ENCODE measurements at regions not wholly inside any gene's neighbourhood (a gene's known extent, or its start where the extent isn't known, plus 50 kb on each side); places are given as distances from the start of the nearest gene placed in this dataset.

DNA sequence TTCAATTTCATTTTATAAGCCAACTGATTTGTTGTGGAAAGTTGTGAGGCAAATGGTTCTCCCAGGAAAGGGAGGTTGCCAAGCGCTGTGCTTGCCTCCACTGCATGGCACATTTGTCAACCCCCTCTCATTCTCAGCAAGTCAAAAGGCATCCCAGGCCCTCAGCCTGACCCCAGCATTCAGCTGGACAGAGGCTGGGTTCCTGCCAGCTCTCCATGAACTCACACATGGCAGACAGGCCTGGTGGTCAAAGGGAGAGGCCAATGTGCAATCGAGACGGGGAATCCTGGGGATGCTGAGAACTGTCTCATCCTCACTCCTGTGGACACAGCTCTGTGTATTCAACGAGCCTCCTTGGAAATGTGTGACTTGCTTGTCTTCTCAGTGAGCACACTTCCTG lies 106.0 kb upstream of the CDH4 start:
- H3K9me3 Mint-ChIP-seq, result peaks cover 8% of the 10 kb centered on the region
- peaks cover 68% of the 10 kb centered on the region for H3K27me3 Mint-ChIP-seq (ENCODE audit: low read depth, poor library complexity)
- H3K4me1 Mint-ChIP-seq, result no peaks in the 10 kb centered on the region
- TF ChIP-seq, protein P1, sequence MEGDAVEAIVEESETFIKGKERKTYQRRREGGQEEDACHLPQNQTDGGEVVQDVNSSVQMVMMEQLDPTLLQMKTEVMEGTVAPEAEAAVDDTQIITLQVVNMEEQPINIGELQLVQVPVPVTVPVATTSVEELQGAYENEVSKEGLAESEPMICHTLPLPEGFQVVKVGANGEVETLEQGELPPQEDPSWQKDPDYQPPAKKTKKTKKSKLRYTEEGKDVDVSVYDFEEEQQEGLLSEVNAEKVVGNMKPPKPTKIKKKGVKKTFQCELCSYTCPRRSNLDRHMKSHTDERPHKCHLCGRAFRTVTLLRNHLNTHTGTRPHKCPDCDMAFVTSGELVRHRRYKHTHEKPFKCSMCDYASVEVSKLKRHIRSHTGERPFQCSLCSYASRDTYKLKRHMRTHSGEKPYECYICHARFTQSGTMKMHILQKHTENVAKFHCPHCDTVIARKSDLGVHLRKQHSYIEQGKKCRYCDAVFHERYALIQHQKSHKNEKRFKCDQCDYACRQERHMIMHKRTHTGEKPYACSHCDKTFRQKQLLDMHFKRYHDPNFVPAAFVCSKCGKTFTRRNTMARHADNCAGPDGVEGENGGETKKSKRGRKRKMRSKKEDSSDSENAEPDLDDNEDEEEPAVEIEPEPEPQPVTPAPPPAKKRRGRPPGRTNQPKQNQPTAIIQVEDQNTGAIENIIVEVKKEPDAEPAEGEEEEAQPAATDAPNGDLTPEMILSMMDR (IDR thresholded peaks at IDR 0.05), result no peak
- no peak overlapping the region for H3K4me3 Mint-ChIP-seq
- no peaks in the 10 kb centered on the region for H3K36me3 Mint-ChIP-seq (ENCODE audit: low read depth)
- no peak overlapping the region for H3K27ac Mint-ChIP-seq
- DNase-seq, result no peak

DNA sequence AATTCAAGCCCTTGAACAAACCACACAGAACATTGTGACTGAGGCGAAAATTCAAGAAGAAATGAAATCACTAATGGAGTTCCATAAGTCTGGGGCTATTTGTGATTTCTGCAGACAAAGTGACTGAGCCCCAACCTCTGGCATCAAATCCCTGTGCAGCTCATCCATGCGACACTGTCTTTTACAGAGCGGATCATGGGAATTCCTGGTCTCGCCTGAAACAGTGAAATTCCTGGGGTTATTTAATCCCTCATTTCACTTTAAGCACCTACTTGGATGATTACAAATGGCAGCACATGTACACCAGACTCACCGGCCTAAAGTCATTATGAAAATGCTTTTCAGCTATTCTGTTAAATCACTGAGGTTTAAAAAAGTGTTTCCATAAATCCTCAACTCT lies 102.4 kb upstream of the CDH4 start:
- H3K27ac Mint-ChIP-seq, result no peak overlapping the region

DNA sequence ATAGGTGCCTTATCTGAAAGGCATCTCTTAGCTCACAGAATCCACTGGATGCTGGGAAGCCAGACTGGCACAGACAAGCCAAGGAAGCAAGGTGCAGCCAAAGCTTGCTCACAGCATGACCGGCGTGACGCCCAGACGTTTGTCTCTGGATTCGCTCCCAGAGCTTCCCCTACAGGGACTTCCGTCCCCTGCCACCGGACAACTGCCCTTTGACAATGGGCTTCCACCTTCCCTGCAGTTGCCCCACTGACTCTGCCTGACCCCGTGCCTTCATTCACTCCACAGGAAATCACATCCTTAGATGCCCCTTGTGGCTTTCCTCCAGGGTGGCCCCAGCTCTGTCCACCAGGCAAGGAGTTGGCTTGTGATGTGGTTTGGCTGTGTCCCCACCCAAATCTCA lies 94.8 kb upstream of the CDH4 start:
- Mint-ChIP-seq H3K27ac (no peak overlapping the region), H3K4me1 (no peaks in the 10 kb centered on the region), H3K9me3 (peaks cover 16% of the 10 kb centered on the region), H3K36me3 (ENCODE audit: low read depth) (no peaks in the 10 kb centered on the region), H3K27me3 (ENCODE audit: low read depth, poor library complexity) (peaks cover 53% of the 10 kb centered on the region), H3K4me3 (no peak overlapping the region)
- TF ChIP-seq, protein P1 (IDR thresholded peaks at IDR 0.05), result no peak
- DNase-seq, result no peak

More for the DNA sequence above, 102.4 kb upstream of the CDH4 start:
- Mint-ChIP-seq H3K9me3 (peaks cover 8% of the 10 kb centered on the region), H3K27me3 (ENCODE audit: low read depth, poor library complexity) (peaks cover 71% of the 10 kb centered on the region), H3K4me3 (no peak overlapping the region), H3K36me3 (ENCODE audit: low read depth) (no peaks in the 10 kb centered on the region), H3K4me1 (no peaks in the 10 kb centered on the region)
- no peak for DNase-seq
- TF ChIP-seq, protein P1 (IDR thresholded peaks at IDR 0.05), result no peak

DNA sequence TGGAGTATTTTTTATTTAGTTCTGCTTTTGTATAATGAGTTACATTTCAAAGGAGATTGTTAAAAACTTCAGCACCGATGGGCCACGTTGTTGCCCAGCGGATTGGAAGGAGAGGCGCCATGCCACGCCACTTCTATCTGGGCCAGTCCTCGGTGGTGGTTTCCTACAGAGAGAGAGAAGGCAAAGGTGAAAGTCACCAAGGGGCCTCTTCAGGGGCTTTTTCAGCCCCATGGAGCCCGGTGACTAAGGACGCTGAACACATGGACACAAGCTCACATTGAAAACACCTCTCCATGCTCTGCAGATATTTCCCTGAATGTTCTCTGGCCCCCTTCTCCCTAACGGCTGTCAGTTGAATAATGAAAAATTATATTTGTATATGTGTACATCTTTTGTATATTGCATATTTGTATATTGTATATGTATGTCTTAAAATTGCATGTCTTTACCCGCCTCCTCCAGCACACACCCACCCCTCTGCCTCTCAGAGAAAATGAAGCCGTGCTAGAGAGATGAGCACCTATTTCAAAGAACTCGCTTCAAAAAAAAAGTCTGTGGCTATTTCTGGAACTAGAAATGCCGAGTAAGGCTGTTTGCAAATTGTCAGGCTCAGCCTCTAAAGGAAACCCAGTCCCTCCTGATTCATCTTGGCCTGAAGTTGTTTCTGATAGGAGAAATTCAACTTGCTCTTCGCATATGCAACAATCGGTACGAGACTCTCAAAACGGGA lies 91.9 kb upstream of the CDH4 start:
- H3K4me3 Mint-ChIP-seq, result no peak overlapping the region
- no peak overlapping the region for H3K27ac Mint-ChIP-seq
- TF ChIP-seq, protein P1 (IDR thresholded peaks at IDR 0.05), result no peak
- H3K36me3 Mint-ChIP-seq (ENCODE audit: low read depth), result no peaks in the 10 kb centered on the region
- peaks cover 70% of the 10 kb centered on the region for H3K27me3 Mint-ChIP-seq (ENCODE audit: low read depth, poor library complexity)
- no peak for DNase-seq
- no peaks in the 10 kb centered on the region for H3K4me1 Mint-ChIP-seq
- H3K9me3 Mint-ChIP-seq, result peaks cover 16% of the 10 kb centered on the region

DNA sequence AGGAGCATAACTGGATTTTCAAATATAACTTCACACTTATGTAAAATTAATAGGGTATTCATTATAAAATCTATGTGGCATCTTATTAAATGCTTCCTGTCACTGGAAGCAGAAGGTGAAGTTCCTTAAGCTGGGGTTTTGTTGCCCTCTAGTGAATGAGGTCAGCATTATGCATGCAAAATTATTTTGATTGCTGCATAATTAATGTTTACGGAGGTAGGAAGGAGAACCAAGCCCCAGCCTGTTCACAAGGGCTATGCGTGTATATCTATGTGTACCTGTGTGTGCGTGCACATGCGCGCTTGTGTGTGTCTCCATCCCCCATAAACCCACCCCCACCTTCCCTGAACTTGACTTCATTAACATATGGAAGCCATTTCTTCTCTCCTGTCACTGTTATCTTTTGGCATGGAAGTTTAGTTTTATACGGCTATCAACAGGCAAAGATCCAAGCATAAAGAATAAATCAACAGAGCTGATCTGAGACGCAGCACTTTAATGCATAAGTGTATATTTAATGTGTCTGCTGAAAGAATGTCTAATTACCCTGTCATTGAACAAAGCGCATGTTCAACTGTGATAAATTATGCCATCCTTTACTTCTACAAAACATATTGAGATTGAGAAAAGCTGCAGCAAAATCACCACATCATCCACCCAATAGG lies 90.2 kb upstream of the CDH4 start:
- H3K4me1 Mint-ChIP-seq, result no peaks in the 10 kb centered on the region
- DNase-seq, result no peak
- H3K36me3 Mint-ChIP-seq (ENCODE audit: low read depth), result no peaks in the 10 kb centered on the region
- TF ChIP-seq, protein P1 (IDR thresholded peaks at IDR 0.05), result no peak
- H3K27ac Mint-ChIP-seq, result no peak overlapping the region
- H3K9me3 Mint-ChIP-seq, result peaks cover 12% of the 10 kb centered on the region
- H3K27me3 Mint-ChIP-seq (ENCODE audit: low read depth, poor library complexity), result peaks cover 75% of the 10 kb centered on the region
- H3K4me3 Mint-ChIP-seq, result no peak overlapping the region

DNA sequence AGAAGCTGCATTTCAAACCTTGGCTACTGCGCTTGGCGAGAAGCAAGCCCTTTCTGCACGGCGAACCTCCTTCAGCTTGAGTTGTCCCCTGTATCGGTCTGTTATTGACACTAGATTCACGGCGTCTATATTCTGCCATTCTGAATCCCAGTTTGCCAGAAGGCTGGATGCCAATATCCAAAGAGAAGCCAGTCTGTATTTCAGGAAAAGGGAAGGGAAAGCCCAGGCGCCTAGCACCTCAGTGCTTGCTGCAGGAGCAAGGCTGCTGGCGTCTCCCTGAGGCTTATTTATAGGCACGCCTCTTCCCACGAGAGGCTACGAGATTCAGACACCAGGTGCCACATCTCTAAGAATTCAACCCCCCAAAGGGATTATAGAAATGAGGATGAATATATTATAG lies 89.6 kb upstream of the CDH4 start:
- Mint-ChIP-seq H3K4me3 (no peak overlapping the region), H3K9me3 (peaks cover 10% of the 10 kb centered on the region), H3K27me3 (ENCODE audit: low read depth, poor library complexity) (peaks cover 78% of the 10 kb centered on the region), H3K27ac (no peak overlapping the region), H3K4me1 (no peaks in the 10 kb centered on the region), H3K36me3 (ENCODE audit: low read depth) (no peaks in the 10 kb centered on the region)
- no peak for DNase-seq
- TF ChIP-seq, protein P1 (IDR thresholded peaks at IDR 0.05), result no peak
